GM12878 (cell line): ENCODE measurements at regions not wholly inside any gene's neighbourhood (a gene's known extent, or its start where the extent isn't known, plus 50 kb on each side); places are given as distances from the start of the nearest gene placed in this dataset.

Experiments
- ATAC-seq: fragments of 200-7000 bp; cut with Tn5 transposase; 3 replicates; pipeline ENCODE4 v1.9.1; 2020; ENCODE audit warnings: mild to moderate bottlenecking, moderate library complexity
- BruUV-seq: library from RNA; stranded (reverse); fragments of 400-500 nt; replicated peaks from 2 replicates; lab custom pipeline; 2021; lab: Mats Ljungman, UMichigan
- CTCF ChIA-PET: fragments of 300-600 bp; sonication (Branson Sonifier 250); formaldehyde crosslinking; extraction: SDS; loops from one replicate; lab custom pipeline; 2021; ENCODE audit warnings: inconsistent platforms; lab: Yijun Ruan, JAX
- POLR2A ChIA-PET: fragments of 350-600 bp; formaldehyde crosslinking; extraction: SDS; loops from one replicate; lab custom pipeline; 2021; ENCODE audit warnings: inconsistent platforms; lab: Charles Lee
- RAD21 ChIA-PET: fragments of 300-600 bp; sonication (Branson Sonifier 250); formaldehyde crosslinking; loops from one replicate; lab custom pipeline; 2023; ENCODE audit warnings: antibody characterized with exemption; ENCODE audit not compliant: unreplicated experiment; lab: Charles Lee
- SMC1A ChIA-PET: fragments of 300-600 bp; sonication (Branson Sonifier 250); formaldehyde crosslinking; loops from one replicate; lab custom pipeline; 2023; ENCODE audit not compliant: unreplicated experiment, uncharacterized antibody; lab: Charles Lee
- DNase-seq: peaks from one replicate; pipeline ENCODE4 v3.0.0-alpha.2; 2011; ENCODE audit warnings: low read depth, low spot score
- FAIRE-seq: peaks from 3 replicates; lab custom pipeline; 2011; peaks lifted over from hg19 to GRCh38; lab: Jason Lieb, UNC
- H2AFZ ChIP-seq: 2 replicates; pipeline ENCODE4 v1.6.0; 2011; ENCODE audit warnings: low read depth, low read length, control low read depth; ENCODE audit not compliant: control insufficient read depth
- H3K27ac ChIP-seq: 2 replicates; pipeline ENCODE4 v1.5.1; 2011; ENCODE audit warnings: control low read depth; ENCODE audit not compliant: control insufficient read depth, insufficient read depth
- H3K27me3 ChIP-seq, 2 experiments: replicated peaks in 1 of 2; 2 replicates each; pipeline versions ENCODE4 v1.6.0 to v1.6.1; 2011; ENCODE audit warnings: low read length in 1 of 2; ENCODE audit not compliant: control insufficient read depth in 2 of 2, insufficient read depth in 2 of 2
- H3K36me3 ChIP-seq, 2 experiments: 2 replicates each; pipeline ENCODE4 v1.5.1; 2011; ENCODE audit warnings: low read length in 1 of 2; ENCODE audit not compliant: control insufficient read depth in 2 of 2, insufficient read depth in 2 of 2
- H3K4me1 ChIP-seq: 2 replicates; pipeline ENCODE4 v1.6.1; 2011; ENCODE audit warnings: mild to moderate bottlenecking, low read length, moderate library complexity, mixed read lengths; ENCODE audit not compliant: control insufficient read depth, insufficient read depth
- H3K4me2 ChIP-seq: 2 replicates; pipeline ENCODE4 v1.6.0; 2011; ENCODE audit warnings: control low read depth; ENCODE audit not compliant: control insufficient read depth, insufficient read depth
- H3K4me3 ChIP-seq: fragments of 200-600 bp; sonication (generic); 2 replicates; pipeline ENCODE4 v1.5.1; 2016
- H3K79me2 ChIP-seq: 2 replicates; pipeline ENCODE4 v1.6.0; 2011; ENCODE audit warnings: low read length; ENCODE audit not compliant: control insufficient read depth, insufficient read depth
- H3K9ac ChIP-seq: 2 replicates; pipeline ENCODE4 v1.8.0; 2011; ENCODE audit warnings: low read length, control low read depth, mixed read lengths; ENCODE audit not compliant: control insufficient read depth, insufficient read depth
- H3K9me3 ChIP-seq: replicated peaks from 3 replicates; pipeline ENCODE4 v1.5.1; 2011; ENCODE audit warnings: mild to moderate bottlenecking, low read length; ENCODE audit not compliant: control insufficient read depth, insufficient read depth
- H4K20me1 ChIP-seq: 2 replicates; pipeline ENCODE4 v1.6.0; 2011; ENCODE audit not compliant: control insufficient read depth, insufficient read depth
- ATF3 ChIP-seq: IDR thresholded peaks from 2 replicates; pipeline ENCODE4 v1.6.1; 2011; ENCODE audit warnings: low read depth, mild to moderate bottlenecking, low read length, moderate library complexity, borderline replicate concordance; ENCODE audit errors: extremely low read depth
- BCL11A ChIP-seq: IDR thresholded peaks from 2 replicates; pipeline ENCODE4 v1.6.1; 2011; ENCODE audit warnings: low read depth, low read length
- CBX3 ChIP-seq: fragments of 200-600 bp; sonication (generic); IDR thresholded peaks from 2 replicates; pipeline ENCODE4 v1.6.1; 2016; ENCODE audit warnings: low read depth, borderline replicate concordance
- ETV6 ChIP-seq, 2 experiments: fragments of 450-650 bp in 1 of 2; IDR thresholded peaks in 1 of 2; conservative IDR thresholded peaks in 1 of 2; 2 replicates each; pipeline ENCODE4 v1.6.1; 2014; ENCODE audit warnings: antibody characterized with exemption in 1 of 2, borderline replicate concordance in 1 of 2, low read depth in 1 of 2, mild to moderate bottlenecking in 1 of 2, moderate library complexity in 1 of 2
- EZH2 ChIP-seq: IDR thresholded peaks from 2 replicates; pipeline ENCODE4 v1.6.1; 2012; ENCODE audit warnings: low read depth, mild to moderate bottlenecking, control low read depth, inconsistent platforms, low read length, borderline replicate concordance; ENCODE audit not compliant: control insufficient read depth
- NKRF ChIP-seq: fragments of 450-650 bp; conservative IDR thresholded peaks from 2 replicates; pipeline ENCODE4 v1.6.1; 2017; ENCODE audit warnings: mild to moderate bottlenecking, moderate library complexity
- NR2F1 ChIP-seq: fragments of 450-650 bp; conservative IDR thresholded peaks from 2 replicates; pipeline ENCODE4 v1.6.1; 2017; ENCODE audit warnings: mild to moderate bottlenecking
- RELA ChIP-seq: fragments of 450-650 bp; IDR thresholded peaks from 2 replicates; pipeline ENCODE4 v1.8.0; 2014; ENCODE audit warnings: borderline replicate concordance; ENCODE audit not compliant: partially characterized antibody
- SMAD5 ChIP-seq: IDR thresholded peaks from 2 replicates; pipeline ENCODE4 v1.6.1; 2016; ENCODE audit warnings: antibody characterized with exemption, low read depth
- ZBTB4 ChIP-seq: fragments of 450-650 bp; formaldehyde crosslinking; IDR thresholded peaks from 2 replicates; pipeline ENCODE4 v1.4.0; 2022; ENCODE audit warnings: mild to moderate bottlenecking, moderate library complexity
- WGBS: methylation state at CpG from one replicate; pipeline ENCODE4 v1.1.6; 2016; ENCODE audit warnings: low lambda C conversion rate; ENCODE audit not compliant: insufficient replicate concordance, insufficient coverage; ENCODE audit errors: missing lambda C conversion rate; 5-methylcytosine and 5-hydroxymethylcytosine counted together
- in situ Hi-C: fragments of 300-500 bp; cut with MboI; formaldehyde crosslinking; loops from 9 replicates; pipeline ENCODE4 v1.14.3; 2018; ENCODE audit warnings: mixed read lengths
- intact Hi-C: fragments of 100-400 bp; cut with micrococcal nuclease; formaldehyde crosslinking; loops from one replicate; pipeline ENCODE4 v1.14.2; 2022; ENCODE audit not compliant: unreplicated experiment

GRCh38 chr3:168470380-168470779, 374.7 kb upstream of the GOLIM4 start:
- Histone ChIP-seq H2AFZ (no peak overlapping the region), H3K4me2 (no peak overlapping the region), H4K20me1 (no peaks in the 10 kb centered on the region)
- CTCF ChIA-PET = interaction anchor here (0.8 kb wide), 1 partner anchor 259 kb away, joined by 3 read pairs; no protein-coding TSS in a partner anchor
- ATAC-seq = no peak
- 12% methylated on average over 4 of the region's 4 CpGs for WGBS
- no peak for TF ChIP-seq BCL11A
- TF ChIP-seq, all 136 proteins: peak for 0
- Histone ChIP-seq H3K27ac (no peak overlapping the region), H3K36me3 (no peaks in the 10 kb centered on the region), H3K4me1 (no peaks in the 10 kb centered on the region), H3K9ac (no peak overlapping the region), H3K4me3 (no peak overlapping the region), H3K79me2 (no peaks in the 10 kb centered on the region), H3K9me3 (no peaks in the 10 kb centered on the region), H3K27me3 (no peaks in the 10 kb centered on the region)
- intact Hi-C loops = no loop called here
- DNase-seq (no peak), FAIRE-seq (no peak)
- SMC1A ChIA-PET = interaction anchor here (0.7 to 1.8 kb wide), 2 partner anchors 41 to 259 kb away, joined by 3 to 6 read pairs; no protein-coding TSS in a partner anchor
- POLR2A ChIA-PET = no interaction called here
- RAD21 ChIA-PET = no interaction called here
- in situ Hi-C loops = loop anchor here (10.0 kb wide), 1 partner anchor 256 kb away; no protein-coding TSS in a partner anchor
- BruUV-seq = no TSS peak

GRCh38 chr3:168469436-168469835, 373.7 kb upstream of the GOLIM4 start:
- SMC1A ChIA-PET = interaction anchor here (1.8 kb wide), 1 partner anchor 258 kb away, joined by 6 read pairs; no protein-coding TSS in a partner anchor
- no peak overlapping the region for H3K9ac ChIP-seq
- POLR2A ChIA-PET = interaction anchor here (0.6 kb wide), 1 partner anchor 1454 kb away, joined by 3 read pairs; no protein-coding TSS in a partner anchor
- no peak overlapping the region for H3K4me3 ChIP-seq
- FAIRE-seq (no peak), ATAC-seq (no peak), DNase-seq (no peak)
- H4K20me1 ChIP-seq = no peaks in the 10 kb centered on the region
- H3K79me2 ChIP-seq = no peaks in the 10 kb centered on the region
- CTCF ChIA-PET = interaction anchor here (1.2 kb wide), 1 partner anchor 258 kb away, joined by 4 read pairs; no protein-coding TSS in a partner anchor
- no peak overlapping the region for H3K4me2 ChIP-seq
- in situ Hi-C loops (no loop called here), intact Hi-C loops (no loop called here)
- H3K4me1 ChIP-seq = no peaks in the 10 kb centered on the region
- WGBS = 1% methylated on average over 3 of the region's 3 CpGs
- TF ChIP-seq EZH2 (no peak), RELA (no peak), ZBTB4 (CRISPR knock-in tag) (no peak), NKRF (no peak), ETV6 (conservative IDR thresholded peaks at IDR 0.05 in 1 of 2, IDR thresholded peaks at IDR 0.05 in 1 of 2; ENCODE audit: borderline replicate concordance in 1 of 2, low read depth in 1 of 2) (no peak), NR2F1 (no peak), SMAD5 (no peak), ATF3 (no peak), CBX3 (no peak)
- H3K36me3 ChIP-seq = no peaks in the 10 kb centered on the region
- no peaks in the 10 kb centered on the region for H3K27me3 ChIP-seq
- no peak overlapping the region for H3K27ac ChIP-seq
- H2AFZ ChIP-seq = no peak overlapping the region
- BruUV-seq = no TSS peak
- RAD21 ChIA-PET = no interaction called here
- no peaks in the 10 kb centered on the region for H3K9me3 ChIP-seq
